Neuronal stem cell (in vitro differentiated cells): ENCODE measurements at regions not wholly inside any gene's neighbourhood (a gene's known extent, or its start where the extent isn't known, plus 50 kb on each side); places are given as distances from the start of the nearest gene placed in this dataset.
A peak's percentile ranks its signal among the peaks of the same experiment; 100 is the strongest.

Source experiments
- DNase-seq: peaks from one replicate; pipeline ENCODE4 v3.0.0-alpha.2; 2013; ENCODE audit warnings: low spot score
- H2AFZ ChIP-seq: one replicate; pipeline ENCODE4 v1.6.1; 2013; ENCODE audit warnings: mild to moderate bottlenecking, low read length, inconsistent platforms
- H2AK5ac ChIP-seq: 2 replicates; pipeline ENCODE4 v1.6.1; 2013; ENCODE audit warnings: low read depth, mild to moderate bottlenecking, inconsistent platforms, low read length, moderate library complexity, mixed read lengths
- H2BK120ac ChIP-seq: 2 replicates; pipeline ENCODE4 v1.6.1; 2013; ENCODE audit warnings: low read depth, mild to moderate bottlenecking, inconsistent platforms, low read length, moderate library complexity, mixed read lengths
- H2BK12ac ChIP-seq: one replicate; pipeline ENCODE4 v1.6.1; 2013; ENCODE audit warnings: low read length, inconsistent platforms
- H2BK15ac ChIP-seq: 2 replicates; pipeline ENCODE4 v1.6.1; 2013; ENCODE audit warnings: mild to moderate bottlenecking, low read length, inconsistent platforms, mixed read lengths
- H2BK5ac ChIP-seq: one replicate; pipeline ENCODE4 v1.6.1; 2013; ENCODE audit warnings: inconsistent platforms, mild to moderate bottlenecking, low read length, moderate library complexity
- H3K14ac ChIP-seq: one replicate; pipeline ENCODE4 v1.6.1; 2013; ENCODE audit warnings: low read length, inconsistent platforms
- H3K18ac ChIP-seq: 2 replicates; pipeline ENCODE4 v1.6.1; 2013; ENCODE audit warnings: low read length, inconsistent platforms
- H3K23ac ChIP-seq: 2 replicates; pipeline ENCODE4 v1.6.1; 2013; ENCODE audit warnings: low read depth, mild to moderate bottlenecking, mixed read lengths, low read length, inconsistent platforms; ENCODE audit not compliant: poor library complexity
- H3K27ac ChIP-seq: replicated peaks from 3 replicates; pipeline ENCODE4 v1.5.1; 2013; ENCODE audit warnings: low read length, inconsistent platforms
- H3K27me3 ChIP-seq, 3 experiments: 2 replicates each; pipeline ENCODE4 v1.6.1; 2013; ENCODE audit warnings: low read length in 3 of 3, mild to moderate bottlenecking in 2 of 3, inconsistent platforms in 1 of 3, low read depth in 1 of 3, mixed read lengths in 1 of 3, moderate library complexity in 1 of 3; ENCODE audit not compliant: control insufficient read depth in 3 of 3, insufficient read depth in 3 of 3
- H3K36me3 ChIP-seq, 2 donors: replicated peaks in 1 of 2; 2 replicates each; pipeline ENCODE4 v1.6.1; 2013; ENCODE audit warnings: low read length in 2 of 2; ENCODE audit not compliant: control insufficient read depth in 2 of 2, insufficient read depth in 2 of 2
- H3K4ac ChIP-seq: 2 replicates; pipeline ENCODE4 v1.6.1; 2013; ENCODE audit warnings: inconsistent platforms, mild to moderate bottlenecking, low read length, moderate library complexity
- H3K4me1 ChIP-seq, 2 donors: 1 replicate in 1 of 2; 2 replicates in 1 of 2; pipeline ENCODE4 v1.6.1; 2013; ENCODE audit warnings: low read length in 2 of 2, low read depth in 1 of 2; ENCODE audit not compliant: control insufficient read depth in 2 of 2, insufficient read depth in 1 of 2
- H3K4me2 ChIP-seq: one replicate; pipeline ENCODE4 v1.6.1; 2013; ENCODE audit warnings: mild to moderate bottlenecking, low read length, inconsistent platforms; ENCODE audit not compliant: insufficient read depth, poor library complexity, severe bottlenecking
- H3K4me3 ChIP-seq, 2 donors: 2 replicates each; pipeline ENCODE4 v1.5.1; 2013; ENCODE audit warnings: low read length in 2 of 2, mild to moderate bottlenecking in 2 of 2, inconsistent platforms in 1 of 2, moderate library complexity in 1 of 2
- H3K79me1 ChIP-seq: one replicate; pipeline ENCODE4 v1.6.1; 2013; ENCODE audit warnings: low read depth, mild to moderate bottlenecking, inconsistent platforms, low read length, moderate library complexity
- H3K9ac ChIP-seq: one replicate; pipeline ENCODE4 v1.6.1; 2013; ENCODE audit warnings: mild to moderate bottlenecking, low read depth, low read length, inconsistent platforms; ENCODE audit not compliant: poor library complexity
- H3K9me3 ChIP-seq, 2 donors: replicated peaks in 1 of 2; 2 replicates each; pipeline versions ENCODE3 to v1.6.1; 2013; ENCODE audit warnings: low read length in 2 of 2, mild to moderate bottlenecking in 2 of 2, inconsistent platforms in 1 of 2, low read depth in 1 of 2, mixed read lengths in 1 of 2, moderate library complexity in 1 of 2; ENCODE audit not compliant: control insufficient read depth in 2 of 2, insufficient read depth in 1 of 2
- H4K8ac ChIP-seq: one replicate; pipeline ENCODE4 v1.6.1; 2013; ENCODE audit warnings: low read depth, mild to moderate bottlenecking, inconsistent platforms, low read length, moderate library complexity
- H4K91ac ChIP-seq: one replicate; pipeline ENCODE4 v1.6.1; 2013; ENCODE audit warnings: low read length, low read depth, mild to moderate bottlenecking, inconsistent platforms; ENCODE audit not compliant: poor library complexity
- WGBS, 2 donors: extraction: QIAGEN DNeasy Blood & Tissue Kit; methylation state at CpG; one replicate each; pipeline ENCODE4 v1.1.7; 2013; ENCODE audit warnings: missing lambda C conversion rate in 2 of 2, mixed read lengths in 1 of 2; ENCODE audit not compliant: insufficient read length in 2 of 2, insufficient replicate concordance in 1 of 2; ENCODE audit errors: extremely low coverage in 2 of 2; 5-methylcytosine and 5-hydroxymethylcytosine counted together

- no peak overlapping the region for H4K8ac ChIP-seq
- H3K9ac ChIP-seq: no peak overlapping the region
- H3K79me1 ChIP-seq: no peaks in the 10 kb centered on the region
- no CpG with 5 or more reads among the region's 3 CpGs for WGBS, 2 donors
- H3K4ac ChIP-seq: no peak overlapping the region
- DNase-seq: no peak
- H3K14ac ChIP-seq: no peak overlapping the region
- no peak overlapping the region for H2AK5ac ChIP-seq
- H2BK120ac ChIP-seq: no peak overlapping the region
- H3K4me3 ChIP-seq: no peak overlapping the region
- no peak overlapping the region for H3K4me2 ChIP-seq
- H3K18ac ChIP-seq: no peak overlapping the region
- no peak overlapping the region for H2BK5ac ChIP-seq
- H2AFZ ChIP-seq: no peak overlapping the region
- no peak overlapping the region for H4K91ac ChIP-seq
- H3K4me1 ChIP-seq: no peaks in the 10 kb centered on the region
- no peak overlapping the region for H3K23ac ChIP-seq
- H2BK12ac ChIP-seq: no peak overlapping the region
- no peaks in the 10 kb centered on the region for H3K36me3 ChIP-seq
- H3K27me3 ChIP-seq: no peaks in the 10 kb centered on the region
- no peak overlapping the region for H2BK15ac ChIP-seq
- no peaks in the 10 kb centered on the region for H3K9me3 ChIP-seq
- H3K27ac ChIP-seq: no peak overlapping the region
Observed at GRCh38 chr5:166111021-166111420, 2180.4 kb upstream of the WWC1 start.

- H3K27me3 ChIP-seq: no peaks in the 10 kb centered on the region
- H2BK12ac ChIP-seq: no peak overlapping the region
- no peaks in the 10 kb centered on the region for H3K9me3 ChIP-seq
- no peak overlapping the region for H3K23ac ChIP-seq
- H3K27ac ChIP-seq: no peak overlapping the region
- H3K4me3 ChIP-seq: no peak overlapping the region
- no peak for DNase-seq
- H2BK5ac ChIP-seq: no peak overlapping the region
- H3K4me2 ChIP-seq: no peak overlapping the region
- no peak overlapping the region for H2AK5ac ChIP-seq
- no peak overlapping the region for H2BK15ac ChIP-seq
- no peaks in the 10 kb centered on the region for H3K36me3 ChIP-seq
- H3K4me1 ChIP-seq: no peaks in the 10 kb centered on the region
- no peak overlapping the region for H3K9ac ChIP-seq
- H3K18ac ChIP-seq: no peak overlapping the region
- no CpG with 5 or more reads among the region's 4 CpGs for WGBS, 2 donors
- no peak overlapping the region for H4K91ac ChIP-seq
- no peak overlapping the region for H3K4ac ChIP-seq
- H2BK120ac ChIP-seq: no peak overlapping the region
- no peak overlapping the region for H2AFZ ChIP-seq
- H3K14ac ChIP-seq: no peak overlapping the region
- H3K79me1 ChIP-seq: no peaks in the 10 kb centered on the region
- no peak overlapping the region for H4K8ac ChIP-seq
Observed at GRCh38 chr5:166117072-166118066, 2174.1 kb upstream of the WWC1 start.

- WGBS, 2 donors: 100% methylated on average over 1 of the region's 2 CpGs; no CpG with 5 or more reads in 1 of the 2 donors
- DNase-seq: no peak
- Histone ChIP-seq H3K9me3 (no peaks in the 10 kb centered on the region), H3K36me3 (no peaks in the 10 kb centered on the region), H3K4ac (no peak overlapping the region), H3K4me2 (no peak overlapping the region), H3K23ac (no peak overlapping the region), H3K79me1 (no peaks in the 10 kb centered on the region), H3K4me3 (no peak overlapping the region), H3K27ac (no peak overlapping the region), H3K27me3 (no peaks in the 10 kb centered on the region), H2AFZ (no peak overlapping the region), H2BK120ac (no peak overlapping the region), H2BK12ac (no peak overlapping the region), H3K4me1 (no peaks in the 10 kb centered on the region), H4K8ac (no peak overlapping the region), H3K9ac (no peak overlapping the region), H2BK5ac (no peak overlapping the region), H3K18ac (no peak overlapping the region), H4K91ac (no peak overlapping the region), H2AK5ac (no peak overlapping the region), H3K14ac (no peak overlapping the region), H2BK15ac (no peak overlapping the region)
Observed at GRCh38 chr5:166119506-166119905, 2171.9 kb upstream of the WWC1 start.

GRCh38 chr5:166123717-166124116 lies 2167.7 kb upstream of the WWC1 start:
- no peak overlapping the region for H3K9ac ChIP-seq
- no peak overlapping the region for H3K4me3 ChIP-seq
- no peak overlapping the region for H4K8ac ChIP-seq
- H2BK15ac ChIP-seq: no peak overlapping the region
- no CpG with 5 or more reads among the region's 4 CpGs for WGBS, 2 donors
- H2BK12ac ChIP-seq: no peak overlapping the region
- H3K36me3 ChIP-seq: no peaks in the 10 kb centered on the region
- H3K27me3 ChIP-seq: no peaks in the 10 kb centered on the region
- H3K4ac ChIP-seq: no peak overlapping the region
- no peak overlapping the region for H2BK5ac ChIP-seq
- no peak overlapping the region for H3K14ac ChIP-seq
- H3K4me1 ChIP-seq: no peaks in the 10 kb centered on the region
- H2AK5ac ChIP-seq: no peak overlapping the region
- H3K18ac ChIP-seq: peak overlapping the region; percentile 52
- no peak overlapping the region for H2BK120ac ChIP-seq
- no peak overlapping the region for H3K27ac ChIP-seq
- peaks cover 0 to 2% of the 10 kb centered on the region in 2 donors for H3K9me3 ChIP-seq
- no peak overlapping the region for H3K4me2 ChIP-seq
- no peak overlapping the region for H3K23ac ChIP-seq
- no peaks in the 10 kb centered on the region for H3K79me1 ChIP-seq
- no peak overlapping the region for H4K91ac ChIP-seq
- no peak for DNase-seq
- H2AFZ ChIP-seq: no peak overlapping the region
